Right ventricle myocardium inferior (tissue), 1 donor: ENCODE measurements at regions not wholly inside any gene's neighbourhood (a gene's known extent, or its start where the extent isn't known, plus 50 kb on each side); places are given as distances from the start of the nearest gene placed in this dataset.

Experiments
- ATAC-seq: fragments of 200-7000 bp; cut with Tn5 transposase; one replicate; pipeline ENCODE4 v1.9.1; 2020; ENCODE audit warnings: mild to moderate bottlenecking, moderate library complexity
- DNase-seq: peaks from one replicate; pipeline ENCODE4 v3.0.0; 2021; ENCODE audit errors: missing footprints
- intact Hi-C: fragments of 100-400 bp; cut with DNase I; formaldehyde crosslinking; loops from one replicate; pipeline ENCODE4 v1.11.0; 2022
- donor health status: DM: no; HTN: yes; CAD: no; lungs with severe emphysema.

GRCh38 chr13:53198017-53198416, 169.4 kb downstream of the OLFM4 start:
- no peak for ATAC-seq
- intact Hi-C loops: no loop called here
- DNase-seq: no peak

GRCh38 chr13:53198736-53199135, 170.1 kb downstream of the OLFM4 start:
- intact Hi-C loops: no loop called here

GRCh38 chr13:53200075-53200474, 171.5 kb downstream of the OLFM4 start:
- DNase-seq (no peak), ATAC-seq (no peak)
- intact Hi-C loops: no loop called here

More at GRCh38 chr13:53198736-53199135, 170.1 kb downstream of the OLFM4 start:
- no peak for ATAC-seq
- DNase-seq: no peak

- DNase-seq (peak; percentile 72), ATAC-seq (peak; percentile 54)
- intact Hi-C loops: no loop called here
These were observed 172.2 kb downstream of the OLFM4 start for GRCh38 chr13:53200498-53201453.

GRCh38 chr13:53201454-53202225, 173.0 kb downstream of the OLFM4 start:
- peak; percentile 68 for DNase-seq
- intact Hi-C loops: no loop called here
- ATAC-seq: no peak

- DNase-seq (no peak), ATAC-seq (no peak)
- intact Hi-C loops: no loop called here
These were observed 176.0 kb downstream of the OLFM4 start for GRCh38 chr13:53204598-53204997.

- intact Hi-C loops: no loop called here
- ATAC-seq: no peak
- DNase-seq: no peak
These were observed 177.8 kb downstream of the OLFM4 start for GRCh38 chr13:53206455-53206854.

- intact Hi-C loops: no loop called here
- no peak for ATAC-seq
- DNase-seq: no peak
These were observed 178.9 kb downstream of the OLFM4 start for GRCh38 chr13:53207556-53207955.

- ATAC-seq (no peak), DNase-seq (no peak)
- intact Hi-C loops: no loop called here
These were observed 185.8 kb downstream of the OLFM4 start for GRCh38 chr13:53214433-53214832.

GRCh38 chr13:53215563-53215962, 186.9 kb downstream of the OLFM4 start:
- no peak for ATAC-seq
- DNase-seq: no peak
- intact Hi-C loops: no loop called here

GRCh38 chr13:53216773-53217172, 188.2 kb downstream of the OLFM4 start:
- ATAC-seq (no peak), DNase-seq (no peak)

GRCh38 chr13:53217194-53217593, 188.6 kb downstream of the OLFM4 start:
- DNase-seq (no peak), ATAC-seq (no peak)
- intact Hi-C loops: no loop called here

More at GRCh38 chr13:53216773-53217172, 188.2 kb downstream of the OLFM4 start:
- intact Hi-C loops: no loop called here

GRCh38 chr13:53220038-53220437, 191.4 kb downstream of the OLFM4 start:
- intact Hi-C loops: no loop called here
- ATAC-seq (no peak), DNase-seq (no peak)

GRCh38 chr13:53237696-53238095, 209.1 kb downstream of the OLFM4 start:
- intact Hi-C loops: no loop called here
- DNase-seq: no peak
- ATAC-seq: no peak

GRCh38 chr13:53238261-53238660, 209.6 kb downstream of the OLFM4 start:
- DNase-seq (no peak), ATAC-seq (no peak)
- intact Hi-C loops: no loop called here

GRCh38 chr13:53240401-53241025, 211.9 kb downstream of the OLFM4 start:
- intact Hi-C loops: no loop called here
- DNase-seq (no peak), ATAC-seq (no peak)

GRCh38 chr13:53241891-53242348, 213.3 kb downstream of the OLFM4 start:
- ATAC-seq (no peak), DNase-seq (no peak)
- intact Hi-C loops: no loop called here

- DNase-seq (no peak), ATAC-seq (no peak)
- intact Hi-C loops: no loop called here
These were observed 220.6 kb downstream of the OLFM4 start for GRCh38 chr13:53249236-53249635.

- ATAC-seq: no peak
- no peak for DNase-seq
- intact Hi-C loops: no loop called here
These were observed 221.8 kb downstream of the OLFM4 start for GRCh38 chr13:53250272-53250875.
